IPS-11a (cell line): ENCODE measurements at regions not wholly inside any gene's neighbourhood (a gene's known extent, or its start where the extent isn't known, plus 50 kb on each side); places are given as distances from the start of the nearest gene placed in this dataset.
"Not testable (repeated sequence)": the region's sequence is repeated elsewhere in the genome, so short reads cannot be mapped to it uniquely, and the experiment has no call there.

ENCODE experiments used
- H3K4me3 ChIP-seq: one replicate; pipeline ENCODE4 v1.5.1; 2013; ENCODE audit warnings: low read depth, low read length, control low read depth

DNA sequence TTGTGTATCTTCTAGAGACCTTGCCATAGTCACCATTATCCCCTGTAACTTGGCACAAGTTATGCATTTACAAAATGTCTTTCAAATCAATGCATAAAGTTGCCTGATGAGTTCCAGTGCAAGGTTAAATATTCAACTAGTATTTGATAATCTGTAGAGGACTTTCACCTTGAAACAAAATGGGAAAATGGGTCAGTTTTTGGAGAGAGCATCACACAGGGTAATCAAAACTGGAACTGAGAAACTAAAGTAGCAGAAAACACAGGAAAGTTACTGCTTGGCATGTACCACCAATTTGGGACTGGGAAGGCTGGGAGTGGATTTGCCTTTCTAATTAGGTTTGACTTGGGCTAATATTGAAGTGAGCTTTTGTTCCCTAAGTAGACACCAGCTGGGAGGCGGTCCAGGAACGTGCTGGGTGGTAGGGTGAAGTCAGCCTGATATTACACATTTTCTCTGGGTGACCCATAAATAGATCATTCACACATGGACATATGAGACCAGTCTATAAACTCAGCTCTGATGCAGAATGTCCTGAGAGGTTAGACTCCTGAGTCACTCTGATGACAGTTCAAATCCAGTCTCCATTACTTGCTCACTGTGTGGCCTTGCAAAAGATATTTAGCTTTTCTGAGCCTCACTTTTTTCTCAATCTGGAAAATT, 152.3 kb downstream of the PCTP start:
- H3K4me3 ChIP-seq, result no peak overlapping the region

GRCh38 chr17:55909776-55910175, 158.9 kb downstream of the PCTP start:
- no peak overlapping the region for H3K4me3 ChIP-seq

DNA sequence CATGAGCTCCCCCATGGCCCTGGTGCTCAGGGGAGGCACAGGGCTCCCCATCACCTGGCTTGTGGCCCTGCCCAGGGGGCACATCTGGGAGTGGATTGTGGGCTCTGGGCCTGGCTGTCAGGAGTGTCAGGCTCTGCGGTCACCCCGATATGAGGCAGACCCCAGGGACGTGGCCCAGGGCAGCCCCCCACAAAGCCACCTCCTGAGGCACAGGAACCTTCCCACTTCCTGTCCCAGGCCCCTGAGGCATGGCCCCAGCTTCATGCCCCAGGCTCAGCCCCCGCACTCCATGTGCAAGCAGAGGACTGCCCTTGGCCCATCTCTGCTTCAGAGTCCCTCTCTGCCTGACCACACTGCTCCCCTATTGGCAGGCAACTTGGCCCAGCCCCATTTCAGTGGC, 160.3 kb downstream of the PCTP start:
- no peak overlapping the region for H3K4me3 ChIP-seq

- H3K4me3 ChIP-seq, result no peak overlapping the region
These were observed 174.6 kb downstream of the PCTP start for GRCh38 chr17:55925440-55925839.

DNA sequence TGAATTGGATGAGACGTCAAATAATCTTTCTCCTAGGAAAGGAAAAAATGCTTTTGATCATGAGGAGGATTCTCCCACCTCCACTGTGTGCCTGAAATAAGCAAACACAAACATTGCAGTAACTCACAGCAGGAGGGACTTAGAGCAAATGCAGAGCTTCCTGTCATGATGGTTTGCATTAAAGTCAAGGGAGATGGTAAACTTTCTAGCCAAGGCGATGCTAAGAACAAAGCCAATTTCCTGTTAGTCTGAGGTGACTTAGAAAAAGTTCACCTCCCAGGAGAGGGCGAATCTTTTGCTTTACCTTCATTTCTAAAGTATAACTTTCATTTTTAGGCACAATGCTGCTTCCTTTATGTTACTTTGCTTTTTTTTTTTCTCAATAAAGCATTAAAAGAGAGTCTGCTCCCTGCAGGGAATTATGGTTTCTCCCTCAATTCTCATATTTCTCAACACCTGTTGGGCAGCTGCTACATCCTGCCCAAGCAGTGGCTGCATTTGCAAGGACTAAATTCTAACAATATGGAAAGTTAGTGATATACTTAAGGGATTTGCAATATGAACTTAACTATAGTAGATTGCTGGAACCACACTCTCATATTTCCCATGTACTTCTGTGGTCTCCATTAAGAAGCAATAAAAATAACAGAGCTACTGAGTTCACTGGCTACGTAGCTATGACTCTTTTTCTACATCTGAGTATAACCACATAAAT, 175.6 kb downstream of the PCTP start:
- H3K4me3 ChIP-seq, result no peak overlapping the region

- no peak overlapping the region for H3K4me3 ChIP-seq
These were observed 179.5 kb downstream of the PCTP start for GRCh38 chr17:55930291-55930809.

- H3K4me3 ChIP-seq, result no peak overlapping the region
These were observed 180.6 kb downstream of the PCTP start for GRCh38 chr17:55931446-55931845.

GRCh38 chr17:55932973-55933372, 182.1 kb downstream of the PCTP start:
- H3K4me3 ChIP-seq, result no peak overlapping the region

DNA sequence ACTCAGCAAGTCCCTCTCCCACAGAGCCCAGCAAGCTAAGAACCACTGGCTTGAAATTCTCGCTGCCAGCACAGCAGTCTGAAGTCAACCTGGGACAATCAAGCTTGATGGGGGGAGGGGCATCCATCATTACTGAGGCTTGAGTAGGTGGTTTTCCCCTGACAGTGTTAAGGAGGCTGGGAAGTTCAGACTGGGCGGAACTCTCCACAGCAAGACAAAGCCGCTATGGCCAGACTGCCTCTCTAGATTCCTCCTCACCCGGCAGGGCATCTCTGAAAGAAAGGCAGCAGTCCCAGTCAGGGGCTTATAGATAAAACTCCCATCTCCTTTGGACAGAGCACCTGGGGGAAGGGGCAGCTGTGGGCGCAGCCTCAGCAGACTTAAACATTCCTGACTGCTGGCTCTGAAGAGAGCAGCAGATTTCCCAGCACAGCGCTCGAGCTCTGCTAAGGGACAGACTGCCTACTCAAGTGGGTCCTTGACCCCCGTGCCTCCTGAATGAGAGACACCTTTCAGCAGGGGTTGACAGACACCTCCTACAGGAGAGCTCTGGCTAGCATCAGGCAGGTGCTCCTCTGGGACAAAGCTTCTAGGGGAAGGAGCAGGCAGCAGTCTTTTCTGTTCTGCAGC, 188.4 kb downstream of the PCTP start:
- H3K4me3 ChIP-seq, result not testable (repeated sequence)

DNA sequence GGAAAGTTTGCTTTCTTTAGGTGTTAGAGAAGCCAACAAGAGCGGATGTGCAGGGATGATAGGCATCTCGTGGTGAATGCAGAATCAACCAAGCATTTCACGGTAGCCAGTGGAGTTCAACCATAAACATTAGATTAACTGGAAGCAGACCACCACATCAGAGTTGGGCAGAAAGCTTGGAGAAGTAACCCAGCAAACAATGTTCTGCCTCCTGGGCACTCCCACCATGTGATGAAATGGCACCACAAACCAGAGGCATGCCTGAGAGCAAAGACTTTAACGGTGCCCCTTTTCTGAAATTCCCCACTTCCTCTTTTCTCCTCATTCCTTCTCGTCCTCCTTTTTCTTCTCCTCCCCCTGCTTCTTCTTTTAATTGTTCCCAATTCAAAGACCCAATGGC, 193.5 kb upstream of the ANKFN1 start:
- H3K4me3 ChIP-seq, result no peak overlapping the region

DNA sequence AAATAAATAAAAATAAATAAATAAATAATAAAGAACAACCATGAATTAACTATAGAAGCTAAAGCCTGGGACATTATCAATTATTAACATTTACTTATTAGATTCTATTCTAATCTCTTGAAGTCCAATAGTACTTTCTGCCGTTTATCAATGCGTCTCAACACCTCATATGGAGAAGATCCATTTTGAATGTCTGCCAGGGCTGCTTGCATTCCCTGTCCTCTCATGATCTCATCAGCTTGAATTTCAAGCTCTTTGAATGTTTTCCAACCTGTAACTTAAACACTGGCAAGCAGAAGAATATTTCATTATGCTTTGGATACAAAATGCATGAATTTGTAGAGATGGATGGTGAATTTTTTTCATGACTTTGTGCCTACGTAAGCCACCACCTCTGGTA, 191.9 kb upstream of the ANKFN1 start:
- no peak overlapping the region for H3K4me3 ChIP-seq

DNA sequence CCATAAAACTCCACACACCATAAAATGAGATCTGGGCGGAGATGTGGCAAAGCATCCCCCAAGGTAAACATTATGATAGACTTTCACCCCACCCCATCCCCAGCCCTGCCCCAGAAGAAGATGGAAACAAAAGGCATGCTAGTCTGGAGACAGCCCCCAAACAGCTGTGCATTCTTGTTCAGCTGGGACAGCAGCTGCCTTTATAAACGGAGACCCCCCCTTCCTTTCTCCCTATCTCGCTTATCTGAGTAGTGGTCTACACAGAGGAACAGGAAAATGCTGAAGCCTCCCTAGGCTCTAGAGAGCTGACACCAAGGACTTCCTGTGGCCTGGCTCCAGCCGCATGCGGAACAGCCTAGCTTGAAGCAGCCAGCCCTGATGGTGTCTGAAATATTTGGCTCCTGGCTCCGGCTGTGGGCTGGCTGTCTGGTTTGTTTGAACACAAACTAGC, 190.3 kb upstream of the ANKFN1 start:
- no peak overlapping the region for H3K4me3 ChIP-seq

- H3K4me3 ChIP-seq, result no peak overlapping the region
These were observed 189.1 kb upstream of the ANKFN1 start for GRCh38 chr17:55964191-55964590.

GRCh38 chr17:55965051-55965450, 188.2 kb upstream of the ANKFN1 start:
- no peak overlapping the region for H3K4me3 ChIP-seq

DNA sequence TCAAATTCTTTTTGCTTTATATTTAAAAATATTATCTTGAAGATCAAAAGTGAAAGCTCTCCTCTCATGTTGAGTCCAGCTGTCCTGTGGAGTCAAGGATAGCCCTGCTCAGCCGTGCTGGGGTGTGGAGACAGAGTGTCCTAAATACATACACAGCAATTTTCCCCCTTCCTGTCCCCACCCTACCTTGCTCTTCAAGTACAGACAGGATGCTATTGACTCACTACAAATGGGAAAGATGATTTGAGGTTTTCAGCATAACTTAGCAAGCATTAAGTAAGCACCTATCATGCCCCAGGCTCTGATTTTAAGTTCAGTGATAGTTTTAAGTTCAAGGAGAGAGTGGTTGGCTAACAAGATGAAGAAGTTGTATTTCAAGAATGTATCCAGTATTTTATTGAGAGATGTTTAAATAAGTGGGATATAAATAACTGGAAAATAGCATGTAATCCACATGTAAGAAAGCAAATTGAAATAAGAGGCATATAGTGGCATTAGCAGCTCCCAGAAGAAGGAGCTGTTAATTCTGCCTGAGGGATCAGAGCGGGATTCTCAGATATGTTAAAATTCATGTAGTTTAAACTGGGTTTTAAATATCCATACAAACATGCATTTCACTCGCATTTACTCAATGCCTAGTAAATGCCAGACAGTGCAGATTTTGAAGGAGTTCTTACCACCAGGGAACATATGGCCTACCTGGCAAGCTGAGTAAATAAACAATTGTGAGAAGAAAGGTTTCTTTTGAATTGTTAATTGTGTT, 183.5 kb upstream of the ANKFN1 start:
- H3K4me3 ChIP-seq, result no peak overlapping the region

DNA sequence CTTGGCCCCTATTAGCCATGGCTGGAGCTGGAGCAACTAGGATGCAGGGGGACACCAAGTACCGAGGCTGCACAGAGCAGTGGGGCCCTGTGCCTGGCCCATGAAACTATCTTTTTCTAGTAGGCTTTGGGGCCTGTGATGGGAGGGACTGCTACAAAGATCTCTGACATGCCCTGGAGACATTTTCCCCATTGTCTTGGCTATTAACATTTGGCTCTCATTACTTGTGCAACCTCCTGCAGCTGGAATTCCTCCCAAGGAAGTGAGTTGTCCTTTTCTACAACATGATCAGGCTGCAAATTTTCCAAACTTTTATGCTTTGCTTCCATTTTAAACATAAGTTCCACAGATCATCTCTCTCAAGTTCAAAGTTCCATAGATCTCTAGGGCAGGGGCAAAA, 174.7 kb upstream of the ANKFN1 start:
- H3K4me3 ChIP-seq, result no peak overlapping the region

DNA sequence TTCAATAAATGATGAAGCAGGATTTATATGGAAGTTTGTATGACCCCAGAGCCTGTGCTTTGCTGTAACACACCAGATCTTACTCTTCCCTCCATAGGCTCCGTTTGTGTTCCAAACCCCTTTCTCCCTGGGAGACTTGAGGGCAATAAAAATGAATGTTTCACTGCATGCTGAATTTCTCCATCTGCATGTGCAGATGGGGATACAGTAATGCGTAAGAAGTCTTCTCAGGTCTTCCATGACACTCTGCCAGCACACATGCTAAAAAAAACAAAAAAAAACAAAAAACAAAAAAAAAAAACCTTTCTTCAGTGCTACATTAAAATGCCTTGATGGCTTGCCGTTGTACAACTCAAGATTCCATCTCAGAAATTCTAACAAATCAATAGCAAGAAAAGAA, 170.2 kb upstream of the ANKFN1 start:
- H3K4me3 ChIP-seq, result no peak overlapping the region

DNA sequence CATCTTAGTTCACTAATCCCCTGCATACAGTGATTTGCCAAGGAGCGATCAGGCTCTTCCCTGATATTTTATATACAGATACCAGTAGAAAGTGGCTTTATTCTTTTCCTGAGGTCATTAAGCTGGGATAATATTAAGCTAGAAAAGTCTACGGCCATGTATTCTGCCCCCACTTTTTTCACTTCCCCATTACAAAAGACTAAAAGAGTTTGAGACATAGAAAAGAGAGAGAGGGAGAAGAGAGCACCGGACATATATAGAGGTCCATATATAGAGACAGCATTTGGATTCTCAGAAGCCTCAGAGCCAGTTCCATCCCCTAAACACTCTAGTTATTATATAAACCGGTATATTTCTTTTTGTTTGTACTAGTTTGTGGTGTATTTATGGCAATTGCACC, 166.5 kb upstream of the ANKFN1 start:
- no peak overlapping the region for H3K4me3 ChIP-seq

GRCh38 chr17:55988861-55989260, 164.4 kb upstream of the ANKFN1 start:
- no peak overlapping the region for H3K4me3 ChIP-seq

- no peak overlapping the region for H3K4me3 ChIP-seq
These were observed 162.8 kb upstream of the ANKFN1 start for GRCh38 chr17:55990332-55991006.

DNA sequence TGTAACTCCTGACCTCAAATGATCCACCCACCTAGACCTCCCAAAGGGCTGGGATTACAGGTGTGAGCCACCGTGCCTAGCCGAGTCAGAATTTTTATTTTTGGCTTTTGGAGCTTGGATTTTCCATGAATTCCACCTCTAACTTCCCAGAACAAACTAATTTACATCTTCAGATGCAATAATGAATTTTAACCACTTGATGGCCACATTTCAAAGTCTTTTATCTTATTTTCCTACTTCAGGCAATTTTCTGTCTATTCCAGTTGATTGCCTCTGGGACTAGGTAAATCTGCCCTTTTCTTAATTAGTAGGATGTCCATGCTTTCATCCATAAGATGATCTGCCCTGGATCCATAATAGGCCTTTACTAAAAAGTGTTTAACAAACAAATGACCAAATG, 156.4 kb upstream of the ANKFN1 start:
- H3K4me3 ChIP-seq, result no peak overlapping the region
